SU-DHL-6 (cell line): ENCODE measurements at regions not wholly inside any gene's neighbourhood (a gene's known extent, or its start where the extent isn't known, plus 50 kb on each side); places are given as distances from the start of the nearest gene placed in this dataset.

Experiments used
- H2AFZ ChIP-seq: fragments of 200-600 bp; sonication (generic); 2 replicates; pipeline ENCODE4 v1.6.1; 2014; ENCODE audit warnings: low read depth, mild to moderate bottlenecking, moderate library complexity, mixed read lengths, antibody characterized with exemption, low read length; ENCODE audit not compliant: severe bottlenecking
- H3F3A ChIP-seq: fragments of 200-600 bp; shearing (Covaris generic); 2 replicates; pipeline ENCODE4 v1.6.0; 2016; ENCODE audit warnings: antibody characterized with exemption, mild to moderate bottlenecking; ENCODE audit not compliant: insufficient read depth
- H3K27ac ChIP-seq: fragments of 200-600 bp; sonication (generic); 2 replicates; pipeline ENCODE4 v1.5.1; 2016; ENCODE audit warnings: low read depth, mild to moderate bottlenecking, low read length, moderate library complexity, mixed read lengths
- H3K27me3 ChIP-seq: fragments of 200-600 bp; sonication (generic), shearing (Covaris generic); 2 replicates; pipeline ENCODE4 v1.6.0; 2014; ENCODE audit warnings: mild to moderate bottlenecking, low read length
- H3K36me3 ChIP-seq: fragments of 200-600 bp; sonication (generic); 2 replicates; pipeline ENCODE4 v1.6.1; 2014; ENCODE audit warnings: mild to moderate bottlenecking, low read length, mixed read lengths
- H3K4me2 ChIP-seq: fragments of 300-600, 200-600 bp; shearing (Covaris generic), sonication (generic); 2 replicates; pipeline ENCODE4 v1.6.0; 2014; ENCODE audit warnings: low read length, low read depth, mild to moderate bottlenecking; ENCODE audit not compliant: poor library complexity, severe bottlenecking
- H3K4me3 ChIP-seq: fragments of 200-600 bp; sonication (generic); 2 replicates; pipeline ENCODE4 v1.5.1; 2014; ENCODE audit warnings: antibody characterized with exemption, low read length, mild to moderate bottlenecking, mixed read lengths; ENCODE audit not compliant: insufficient read depth, poor library complexity, severe bottlenecking
- H3K79me2 ChIP-seq: fragments of 200-600 bp; sonication (generic); 2 replicates; pipeline ENCODE4 v1.6.1; 2014; ENCODE audit warnings: mild to moderate bottlenecking, low read length, moderate library complexity; ENCODE audit not compliant: insufficient read depth
- H3K9ac ChIP-seq: fragments of 200-600 bp; sonication (generic); 2 replicates; pipeline ENCODE4 v1.7.0; 2014; ENCODE audit warnings: mild to moderate bottlenecking, low read length
- H3K9me2 ChIP-seq: fragments of 200-600 bp; sonication (generic); replicated peaks from 2 replicates; pipeline ENCODE4 v1.6.1; 2014; ENCODE audit warnings: low read length; ENCODE audit not compliant: insufficient read depth
- H3K9me3 ChIP-seq: fragments of 200-600 bp; sonication (generic); 2 replicates; pipeline ENCODE4 v1.6.1; 2014; ENCODE audit warnings: low read length, mixed read lengths; ENCODE audit not compliant: insufficient read depth
- H4K20me1 ChIP-seq: fragments of 200-600 bp; sonication (generic); 2 replicates; pipeline ENCODE4 v1.6.1; 2014; ENCODE audit warnings: low read depth, mild to moderate bottlenecking, antibody characterized with exemption, low read length, moderate library complexity, mixed read lengths
- EZH2phosphoT487 ChIP-seq: fragments of 200-600 bp; sonication (generic), shearing (Covaris generic); conservative IDR thresholded peaks from 2 replicates; pipeline ENCODE4 v1.6.1; 2018; ENCODE audit warnings: mild to moderate bottlenecking, antibody characterized with exemption, low read length, moderate library complexity, mixed read lengths
- TF ChIP-seq, protein P1 (sequence below): fragments of 200-600 bp; sonication (generic); IDR thresholded peaks from one replicate; pipeline ENCODE4 v1.5.1; 2017; ENCODE audit warnings: antibody characterized with exemption, mild to moderate bottlenecking, low read length, moderate library complexity; ENCODE audit not compliant: insufficient read depth, poor library complexity, severe bottlenecking

DNA sequence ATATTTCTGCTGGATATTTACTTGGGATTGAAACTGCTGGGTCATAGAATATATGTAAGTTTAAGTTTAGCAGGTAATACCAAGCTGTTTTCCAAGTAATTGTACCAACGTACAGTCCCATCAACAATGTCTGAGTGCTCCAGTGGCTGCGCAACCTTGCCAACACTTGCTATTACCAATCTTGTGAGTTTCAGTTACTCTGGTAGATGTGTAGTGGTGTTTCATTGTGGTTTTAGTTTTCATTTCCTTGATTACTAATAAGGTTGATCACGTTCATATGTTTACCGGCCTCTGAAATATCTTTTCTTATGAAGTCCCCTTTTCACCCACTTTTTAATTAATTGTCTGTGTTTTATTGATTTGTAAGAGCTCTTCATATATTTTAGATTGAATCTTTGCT, 370.6 kb upstream of the CADM1 start:
- Histone ChIP-seq H3K4me2 (peak overlapping the region; percentile 73), H3K27ac (peak overlapping the region; percentile 95), H3K79me2 (no peaks in the 10 kb centered on the region), H3K4me3 (peak overlapping the region; percentile 34), H3K36me3 (no peaks in the 10 kb centered on the region), H3K9me2 (no peaks in the 10 kb centered on the region), H3K27me3 (no peaks in the 10 kb centered on the region), H3F3A (peaks cover 23% of the 10 kb centered on the region), H3K9me3 (no peaks in the 10 kb centered on the region), H2AFZ (peak overlapping the region; percentile 63), H4K20me1 (no peaks in the 10 kb centered on the region), H3K9ac (peak overlapping the region; percentile 32; the same call in 1 of the 2 replicates)
- no peak for TF ChIP-seq EZH2phosphoT487
- TF ChIP-seq, protein P1, sequence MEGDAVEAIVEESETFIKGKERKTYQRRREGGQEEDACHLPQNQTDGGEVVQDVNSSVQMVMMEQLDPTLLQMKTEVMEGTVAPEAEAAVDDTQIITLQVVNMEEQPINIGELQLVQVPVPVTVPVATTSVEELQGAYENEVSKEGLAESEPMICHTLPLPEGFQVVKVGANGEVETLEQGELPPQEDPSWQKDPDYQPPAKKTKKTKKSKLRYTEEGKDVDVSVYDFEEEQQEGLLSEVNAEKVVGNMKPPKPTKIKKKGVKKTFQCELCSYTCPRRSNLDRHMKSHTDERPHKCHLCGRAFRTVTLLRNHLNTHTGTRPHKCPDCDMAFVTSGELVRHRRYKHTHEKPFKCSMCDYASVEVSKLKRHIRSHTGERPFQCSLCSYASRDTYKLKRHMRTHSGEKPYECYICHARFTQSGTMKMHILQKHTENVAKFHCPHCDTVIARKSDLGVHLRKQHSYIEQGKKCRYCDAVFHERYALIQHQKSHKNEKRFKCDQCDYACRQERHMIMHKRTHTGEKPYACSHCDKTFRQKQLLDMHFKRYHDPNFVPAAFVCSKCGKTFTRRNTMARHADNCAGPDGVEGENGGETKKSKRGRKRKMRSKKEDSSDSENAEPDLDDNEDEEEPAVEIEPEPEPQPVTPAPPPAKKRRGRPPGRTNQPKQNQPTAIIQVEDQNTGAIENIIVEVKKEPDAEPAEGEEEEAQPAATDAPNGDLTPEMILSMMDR = no peak

DNA sequence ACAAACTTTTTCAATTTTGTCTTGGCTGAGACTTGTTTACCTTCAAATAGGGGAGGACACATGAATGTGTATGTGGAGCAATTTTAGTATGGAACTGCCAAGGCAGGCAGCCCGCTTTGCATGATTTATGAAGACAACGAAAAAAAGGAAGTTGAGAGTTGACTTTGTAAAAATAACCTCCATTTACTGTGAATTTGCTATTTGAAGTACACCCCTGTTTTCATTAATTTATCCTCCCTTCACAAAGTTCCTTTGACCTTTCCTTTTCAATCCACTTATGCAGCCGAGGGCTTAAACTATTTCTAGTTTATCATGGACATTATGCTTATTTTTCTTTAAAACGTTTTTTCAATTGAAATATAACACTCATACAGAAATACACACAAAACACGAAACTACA, 369.6 kb upstream of the CADM1 start:
- no peak for TF ChIP-seq EZH2phosphoT487
- TF ChIP-seq, protein P1 = no peak
- H3K27me3 ChIP-seq = no peaks in the 10 kb centered on the region
- peak overlapping the region; percentile 34 for H3K4me3 ChIP-seq
- no peaks in the 10 kb centered on the region for H3K9me3 ChIP-seq
- peak overlapping the region; percentile 1; the same call in 1 of the 2 replicates for H3K9ac ChIP-seq
- peak overlapping the region; percentile 63 for H2AFZ ChIP-seq
- H3K36me3 ChIP-seq = no peaks in the 10 kb centered on the region
- no peaks in the 10 kb centered on the region for H4K20me1 ChIP-seq
- peak overlapping the region; percentile 95 for H3K27ac ChIP-seq
- H3F3A ChIP-seq = peaks cover 23% of the 10 kb centered on the region
- no peaks in the 10 kb centered on the region for H3K79me2 ChIP-seq
- no peaks in the 10 kb centered on the region for H3K9me2 ChIP-seq
- peak overlapping the region; percentile 73 for H3K4me2 ChIP-seq

DNA sequence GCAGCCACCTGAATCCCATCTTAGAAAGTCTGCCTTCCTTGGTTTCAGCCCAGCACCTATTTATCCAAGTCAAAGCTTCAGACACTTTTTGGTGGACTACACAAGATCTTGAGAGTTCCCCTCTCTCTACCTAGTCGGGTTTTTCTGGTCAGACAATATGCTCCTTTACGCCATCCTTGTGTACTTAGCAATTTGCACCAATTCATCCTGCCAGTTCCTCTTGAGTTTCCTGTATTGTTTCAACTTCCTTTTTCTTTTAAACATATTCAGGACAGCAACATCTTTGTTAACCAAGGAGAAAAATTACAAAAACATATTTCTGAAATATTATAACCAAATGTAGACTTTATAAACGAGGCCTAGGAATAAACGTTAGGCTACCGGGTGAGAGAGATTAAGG, 368.2 kb upstream of the CADM1 start:
- no peak overlapping the region for H3K4me3 ChIP-seq
- TF ChIP-seq, protein P1 = no peak
- TF ChIP-seq EZH2phosphoT487 = no peak
- H3K4me2 ChIP-seq = peak overlapping the region; percentile 73
- no peaks in the 10 kb centered on the region for H3K9me3 ChIP-seq
- no peaks in the 10 kb centered on the region for H3K9me2 ChIP-seq
- H3F3A ChIP-seq = peaks cover 23% of the 10 kb centered on the region
- H3K27me3 ChIP-seq = no peaks in the 10 kb centered on the region
- peak overlapping the region; percentile 21 for H2AFZ ChIP-seq
- H3K9ac ChIP-seq = peak overlapping the region; percentile 1; the same call in 1 of the 2 replicates
- H4K20me1 ChIP-seq = no peaks in the 10 kb centered on the region
- no peaks in the 10 kb centered on the region for H3K79me2 ChIP-seq
- peak overlapping the region; percentile 95 for H3K27ac ChIP-seq
- no peaks in the 10 kb centered on the region for H3K36me3 ChIP-seq
